Mesothelial cell of epicardium (in vitro differentiated cells): ENCODE measurements at regions not wholly inside any gene's neighbourhood (a gene's known extent, or its start where the extent isn't known, plus 50 kb on each side); places are given as distances from the start of the nearest gene placed in this dataset.

Experiments used
- DNase-seq, 2 experiments: peaks; one replicate each; pipeline ENCODE4 v3.0.0; 2021; ENCODE audit warnings: low spot score in 2 of 2; ENCODE audit not compliant: unreplicated experiment in 2 of 2
- H3K27ac Mint-ChIP-seq: 2 replicates; pipeline ENCODE4 v1.8.0; 2021; ENCODE audit warnings: mixed read lengths
- H3K27me3 Mint-ChIP-seq: 2 replicates; pipeline ENCODE4 v1.8.0; 2021; ENCODE audit warnings: low read depth, mixed read lengths
- H3K36me3 Mint-ChIP-seq: 2 replicates; pipeline ENCODE4 v1.8.0; 2021; ENCODE audit warnings: mixed read lengths
- H3K4me1 Mint-ChIP-seq: 2 replicates; pipeline ENCODE4 v1.8.0; 2021; ENCODE audit warnings: mixed read lengths
- H3K4me3 Mint-ChIP-seq: 2 replicates; pipeline ENCODE4 v1.8.0; 2021; ENCODE audit warnings: mild to moderate bottlenecking, moderate library complexity, mixed read lengths
- H3K9me3 Mint-ChIP-seq: 2 replicates; pipeline ENCODE4 v1.8.0; 2021; ENCODE audit warnings: mixed read lengths
- TF ChIP-seq, protein P1 (sequence below): fragments of 200-600 bp; sonication (generic); IDR thresholded peaks from one replicate; pipeline ENCODE4 v1.5.0; 2021; ENCODE audit warnings: antibody characterized with exemption; ENCODE audit not compliant: unreplicated experiment

- Mint-ChIP-seq H3K4me3 (no peak overlapping the region), H3K27me3 (no peaks in the 10 kb centered on the region), H3K27ac (no peak overlapping the region), H3K9me3 (no peaks in the 10 kb centered on the region), H3K36me3 (no peaks in the 10 kb centered on the region), H3K4me1 (no peaks in the 10 kb centered on the region)
- DNase-seq: no peak
- TF ChIP-seq, protein P1, sequence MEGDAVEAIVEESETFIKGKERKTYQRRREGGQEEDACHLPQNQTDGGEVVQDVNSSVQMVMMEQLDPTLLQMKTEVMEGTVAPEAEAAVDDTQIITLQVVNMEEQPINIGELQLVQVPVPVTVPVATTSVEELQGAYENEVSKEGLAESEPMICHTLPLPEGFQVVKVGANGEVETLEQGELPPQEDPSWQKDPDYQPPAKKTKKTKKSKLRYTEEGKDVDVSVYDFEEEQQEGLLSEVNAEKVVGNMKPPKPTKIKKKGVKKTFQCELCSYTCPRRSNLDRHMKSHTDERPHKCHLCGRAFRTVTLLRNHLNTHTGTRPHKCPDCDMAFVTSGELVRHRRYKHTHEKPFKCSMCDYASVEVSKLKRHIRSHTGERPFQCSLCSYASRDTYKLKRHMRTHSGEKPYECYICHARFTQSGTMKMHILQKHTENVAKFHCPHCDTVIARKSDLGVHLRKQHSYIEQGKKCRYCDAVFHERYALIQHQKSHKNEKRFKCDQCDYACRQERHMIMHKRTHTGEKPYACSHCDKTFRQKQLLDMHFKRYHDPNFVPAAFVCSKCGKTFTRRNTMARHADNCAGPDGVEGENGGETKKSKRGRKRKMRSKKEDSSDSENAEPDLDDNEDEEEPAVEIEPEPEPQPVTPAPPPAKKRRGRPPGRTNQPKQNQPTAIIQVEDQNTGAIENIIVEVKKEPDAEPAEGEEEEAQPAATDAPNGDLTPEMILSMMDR: no peak
Observed at GRCh38 chr1:208852911-208853310, 608.7 kb upstream of the PLXNA2 start.

DNA sequence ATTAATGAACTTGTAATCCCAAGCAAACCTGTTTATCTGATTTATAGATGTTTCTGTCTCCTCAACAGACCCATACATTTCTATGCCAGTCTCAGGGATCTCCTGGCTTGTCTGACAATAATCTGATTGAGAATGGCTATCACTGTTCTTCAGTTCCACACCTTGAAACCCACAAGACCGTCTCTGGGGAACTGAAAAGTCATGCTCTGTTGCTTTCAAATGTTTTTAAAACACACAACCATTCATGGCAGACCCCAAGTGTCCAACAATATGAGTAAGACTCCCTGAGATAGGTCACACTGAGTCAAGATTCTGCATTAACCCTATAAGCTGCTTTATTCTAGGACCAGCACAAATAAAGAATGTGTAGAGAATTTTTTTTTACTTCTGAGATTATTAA is 611.2 kb upstream of the PLXNA2 start:
- TF ChIP-seq, protein P1: no peak
- Mint-ChIP-seq H3K27ac (no peak overlapping the region), H3K9me3 (peaks cover under 1% of the 10 kb centered on the region), H3K4me3 (no peak overlapping the region), H3K36me3 (no peaks in the 10 kb centered on the region), H3K27me3 (no peaks in the 10 kb centered on the region), H3K4me1 (peaks cover 3% of the 10 kb centered on the region)
- no peak for DNase-seq

GRCh38 chr1:208857465-208857864 is 613.3 kb upstream of the PLXNA2 start:
- Mint-ChIP-seq H3K9me3 (peaks cover 21% of the 10 kb centered on the region), H3K4me1 (peaks cover 3% of the 10 kb centered on the region), H3K27me3 (no peaks in the 10 kb centered on the region), H3K27ac (no peak overlapping the region), H3K4me3 (no peak overlapping the region), H3K36me3 (no peaks in the 10 kb centered on the region)
- TF ChIP-seq, protein P1: no peak
- DNase-seq: no peak

DNA sequence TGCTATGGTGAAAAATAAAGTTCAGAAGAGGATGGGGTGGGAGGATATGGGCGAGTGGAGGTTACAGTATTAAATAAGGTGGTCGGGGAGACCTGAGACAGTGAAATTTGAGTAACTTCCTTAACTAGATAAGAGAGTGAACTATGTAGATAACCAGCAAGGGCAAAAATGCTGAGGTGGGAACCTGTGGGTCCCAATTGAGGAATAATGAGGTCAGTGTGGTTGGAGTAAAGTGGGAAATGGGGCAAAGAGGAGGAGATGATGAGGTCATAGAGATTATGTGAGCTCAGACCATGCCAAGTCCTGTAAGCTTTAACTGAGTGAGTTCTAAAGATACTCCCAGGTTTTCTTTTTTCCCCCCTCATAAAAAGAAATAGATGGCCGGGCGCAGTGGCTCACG is 614.6 kb upstream of the PLXNA2 start:
- peaks cover 24% of the 10 kb centered on the region for H3K9me3 Mint-ChIP-seq
- peaks cover 3% of the 10 kb centered on the region for H3K4me1 Mint-ChIP-seq
- no peak for DNase-seq
- H3K27me3 Mint-ChIP-seq: peaks cover 3% of the 10 kb centered on the region
- no peak overlapping the region for H3K4me3 Mint-ChIP-seq
- no peak overlapping the region for H3K27ac Mint-ChIP-seq
- TF ChIP-seq, protein P1: no peak
- H3K36me3 Mint-ChIP-seq: no peaks in the 10 kb centered on the region

- no peak for DNase-seq
- Mint-ChIP-seq H3K4me3 (no peak overlapping the region), H3K4me1 (no peaks in the 10 kb centered on the region), H3K36me3 (no peaks in the 10 kb centered on the region), H3K27ac (no peak overlapping the region), H3K27me3 (peaks cover 8% of the 10 kb centered on the region), H3K9me3 (peaks cover 24% of the 10 kb centered on the region)
- TF ChIP-seq, protein P1: no peak
Observed at GRCh38 chr1:208864366-208864965, 620.3 kb upstream of the PLXNA2 start.
